GM19099 (cell line): ENCODE measurements at regions not wholly inside any gene's neighbourhood (a gene's known extent, or its start where the extent isn't known, plus 50 kb on each side); places are given as distances from the start of the nearest gene placed in this dataset.

Source experiments
- POLR2A ChIP-seq: IDR thresholded peaks from 3 replicates; pipeline ENCODE4 v1.6.1; 2011; ENCODE audit warnings: low read depth; ENCODE audit not compliant: insufficient read length; ENCODE audit errors: extremely low read depth

- no peak for TF ChIP-seq POLR2A
Measured at GRCh38 chr2:12819103-12819475, 102.4 kb downstream of the TRIB2 start.

DNA sequence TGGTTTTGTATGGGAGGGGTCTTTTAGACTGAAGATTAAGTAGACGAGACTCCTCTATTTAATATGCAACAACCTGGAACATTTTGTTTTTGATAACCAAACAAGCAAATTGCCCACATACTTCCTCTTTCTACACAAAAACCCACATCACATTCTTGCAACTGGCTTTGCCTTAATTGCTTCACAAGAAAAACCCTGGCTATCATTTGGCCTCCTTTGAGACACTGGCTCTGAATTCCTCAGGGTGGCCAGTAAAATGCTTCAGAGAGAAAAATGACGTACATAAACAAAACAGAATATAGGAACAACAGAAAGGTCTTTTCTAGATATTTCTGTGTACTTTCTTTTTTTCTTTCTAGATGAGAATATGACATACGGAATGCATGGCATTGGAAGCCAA lies 103.0 kb downstream of the TRIB2 start:
- TF ChIP-seq POLR2A, result no peak

DNA sequence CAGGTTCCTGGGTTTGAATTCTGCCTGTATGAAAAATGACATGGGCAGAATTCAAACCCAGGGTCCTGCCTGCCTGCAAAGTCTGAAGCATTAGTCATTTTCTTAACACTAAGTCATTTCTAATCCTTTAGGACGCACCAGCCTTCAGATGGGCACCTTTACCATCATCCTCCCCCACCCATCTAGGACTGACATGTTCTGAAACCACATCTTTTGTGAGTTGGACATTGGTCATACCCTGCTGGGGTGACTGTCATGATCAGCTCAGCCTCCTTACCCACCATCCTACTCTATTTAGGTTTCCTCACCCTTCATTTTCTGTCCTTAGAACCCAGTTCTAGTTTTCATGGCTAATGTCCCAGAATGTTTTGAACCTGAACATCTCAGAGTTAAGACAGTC lies 104.9 kb downstream of the TRIB2 start:
- no peak for TF ChIP-seq POLR2A

DNA sequence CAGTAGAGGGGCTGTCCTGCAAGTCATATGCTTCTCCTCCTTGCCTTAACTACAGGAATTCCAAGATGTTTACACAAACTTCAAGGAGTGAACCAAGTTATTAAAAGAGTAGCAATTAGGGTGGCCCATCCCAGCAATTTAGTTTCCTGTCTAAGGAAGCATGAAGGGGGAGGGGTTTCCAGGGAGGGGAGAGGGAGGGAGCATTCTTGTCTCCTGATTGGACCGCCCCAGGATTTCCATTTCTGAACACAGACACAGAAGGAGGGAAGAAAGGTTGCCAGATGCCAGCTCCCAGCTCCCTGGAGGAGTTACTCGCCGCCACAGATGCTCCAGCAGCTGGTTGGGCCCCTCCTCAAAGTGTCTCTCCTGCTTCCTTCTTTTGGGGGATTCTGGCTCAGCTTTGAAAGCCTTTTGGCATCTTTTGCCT lies 107.6 kb downstream of the TRIB2 start:
- no peak for TF ChIP-seq POLR2A

DNA sequence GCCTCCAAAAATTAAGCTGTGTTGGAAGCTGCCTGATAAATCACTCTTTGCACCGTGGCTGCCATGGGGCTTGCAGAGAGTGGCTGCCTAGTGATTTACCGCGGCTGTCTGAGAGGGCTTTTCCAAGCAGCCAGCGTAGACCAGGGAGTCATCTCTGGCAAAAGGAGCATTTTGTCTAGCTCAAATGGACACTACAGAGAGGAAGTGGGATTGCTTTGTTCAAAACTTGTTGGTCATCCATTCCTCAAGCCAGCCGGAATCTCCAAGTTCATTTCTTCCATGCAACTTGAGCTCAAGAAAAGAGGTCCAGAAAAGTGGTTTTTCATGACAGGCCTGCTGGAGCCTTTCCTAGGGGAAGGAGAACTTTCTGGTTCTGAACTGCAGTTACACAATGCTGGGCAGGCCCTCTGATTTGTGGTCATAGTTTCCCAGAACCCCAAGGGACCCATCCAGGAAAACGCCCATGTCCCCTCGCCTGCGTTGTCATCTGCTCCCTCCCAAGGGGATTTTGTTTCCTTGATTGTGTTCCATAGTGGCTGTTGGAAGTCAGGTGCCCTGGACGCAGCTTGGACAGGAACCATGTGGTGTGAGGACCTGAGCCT lies 108.1 kb downstream of the TRIB2 start:
- no peak for TF ChIP-seq POLR2A

- TF ChIP-seq POLR2A, result no peak
Measured at GRCh38 chr2:12826781-12827180, 110.0 kb downstream of the TRIB2 start.

DNA sequence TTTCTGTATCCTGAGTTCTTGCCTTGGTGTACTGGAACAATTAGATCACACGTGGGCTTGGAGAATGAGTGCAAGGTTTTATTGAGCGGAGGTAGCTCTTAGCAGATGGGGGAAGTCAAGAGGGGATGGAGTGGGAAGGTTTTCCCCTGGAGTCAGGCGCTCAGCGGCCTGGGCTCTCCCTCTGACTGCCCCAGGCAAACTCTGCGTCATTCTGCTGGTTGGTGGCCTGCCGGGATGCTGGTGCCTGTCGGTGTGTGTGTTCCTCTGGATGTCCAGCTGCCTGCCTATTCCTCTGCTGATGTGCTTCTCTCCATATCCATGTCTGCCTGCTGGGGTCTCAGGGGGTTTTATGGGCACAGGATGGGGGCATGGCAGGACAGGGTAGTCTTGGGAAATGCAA lies 111.0 kb downstream of the TRIB2 start:
- TF ChIP-seq POLR2A, result no peak

DNA sequence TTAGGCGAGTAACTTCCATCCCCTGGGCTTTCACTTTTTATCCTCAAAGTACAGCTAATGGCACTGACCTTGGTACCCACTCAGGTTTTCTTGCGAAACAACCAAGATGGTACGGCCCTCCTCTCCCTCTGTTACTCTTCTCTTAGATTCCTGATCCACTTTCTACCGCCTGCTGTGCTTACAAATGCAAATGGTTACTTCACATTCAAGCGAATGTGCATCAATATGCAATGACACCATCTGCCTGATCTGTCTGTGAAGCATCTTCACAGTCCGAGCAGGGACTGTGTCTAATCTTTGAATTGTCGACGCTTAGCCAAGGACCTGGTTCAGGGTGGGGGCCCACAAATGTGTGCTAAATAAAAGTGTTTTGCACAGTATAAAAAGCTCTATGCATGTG lies 112.2 kb downstream of the TRIB2 start:
- no peak for TF ChIP-seq POLR2A

GRCh38 chr2:12831016-12831415 lies 114.3 kb downstream of the TRIB2 start:
- no peak for TF ChIP-seq POLR2A

GRCh38 chr2:12834239-12834638 lies 117.5 kb downstream of the TRIB2 start:
- no peak for TF ChIP-seq POLR2A

GRCh38 chr2:12835733-12836132 lies 119.0 kb downstream of the TRIB2 start:
- no peak for TF ChIP-seq POLR2A

GRCh38 chr2:12839339-12839738 lies 122.6 kb downstream of the TRIB2 start:
- no peak for TF ChIP-seq POLR2A

- TF ChIP-seq POLR2A, result no peak
Measured at GRCh38 chr2:12841021-12841420, 124.3 kb downstream of the TRIB2 start.

- no peak for TF ChIP-seq POLR2A
Measured at GRCh38 chr2:12842917-12843316, 126.2 kb downstream of the TRIB2 start.

DNA sequence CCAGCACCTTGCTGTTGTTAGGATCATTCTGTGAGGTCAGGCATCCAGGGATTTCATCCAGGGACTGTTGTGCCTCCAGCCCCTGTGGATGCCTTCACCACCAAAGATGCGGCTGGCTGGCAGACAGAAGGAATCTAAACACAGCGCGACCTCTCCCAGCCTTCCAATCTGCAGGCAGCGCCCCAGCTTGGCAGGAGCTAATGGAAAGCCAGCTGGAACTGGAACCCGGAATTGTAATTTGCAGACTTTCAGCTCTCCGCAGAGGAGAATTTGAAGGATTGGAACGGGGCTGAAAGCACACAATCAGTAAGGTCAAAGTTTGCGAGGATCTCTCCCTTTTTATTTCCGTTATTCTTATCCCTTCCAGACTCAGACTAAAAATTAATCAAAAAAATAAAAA lies 127.8 kb downstream of the TRIB2 start:
- no peak for TF ChIP-seq POLR2A

GRCh38 chr2:12847694-12848575 lies 131.2 kb downstream of the TRIB2 start:
- TF ChIP-seq POLR2A, result no peak

DNA sequence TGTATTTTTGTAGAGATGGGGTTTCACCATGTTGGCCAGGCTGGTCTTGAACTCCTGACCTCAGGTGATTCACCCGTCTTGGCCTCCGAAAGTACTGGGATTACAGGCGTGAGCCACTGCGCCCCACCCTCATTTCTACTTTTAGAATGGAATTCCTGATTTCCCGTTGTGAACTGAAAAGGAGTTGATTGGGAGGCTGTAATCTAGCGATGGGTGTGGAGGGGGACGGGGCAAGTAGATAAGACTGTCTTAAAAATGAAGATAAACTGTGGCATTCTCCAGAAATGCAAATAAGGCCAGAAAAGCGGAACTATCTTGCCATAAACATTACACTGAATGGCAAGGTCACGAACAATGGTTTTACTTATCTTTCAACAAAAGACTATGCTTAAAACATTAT lies 135.4 kb downstream of the TRIB2 start:
- no peak for TF ChIP-seq POLR2A

DNA sequence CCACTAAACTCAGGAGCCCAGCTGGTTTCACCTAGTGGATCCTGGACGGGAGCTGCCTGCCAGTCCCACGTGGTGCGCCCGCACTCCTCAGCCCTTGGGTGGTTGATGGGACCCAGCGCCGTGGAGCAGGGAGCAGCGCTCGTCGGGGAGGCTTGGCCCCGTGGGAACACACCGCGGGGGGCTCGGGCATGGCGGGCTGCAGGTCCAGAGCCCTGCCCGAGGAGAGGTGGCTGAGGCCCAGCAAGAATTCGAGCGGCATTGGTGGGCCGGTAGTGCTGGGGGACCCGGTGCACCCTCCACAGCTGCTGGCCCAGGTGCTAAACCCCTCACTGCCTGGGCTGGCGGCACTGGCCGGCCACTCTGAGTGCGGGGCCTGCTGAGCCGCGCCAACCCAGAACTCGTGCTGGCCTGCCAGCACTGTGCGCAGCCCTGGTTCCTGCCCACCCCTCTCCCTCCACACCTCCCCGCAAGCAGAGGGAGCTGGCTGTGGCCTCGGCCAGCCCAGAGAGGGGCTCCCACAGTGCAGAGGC lies 137.3 kb downstream of the TRIB2 start:
- no peak for TF ChIP-seq POLR2A
